ENCODE measurements at regions not wholly inside any gene's neighbourhood (a gene's known extent, or its start where the extent isn't known, plus 50 kb on each side); places are given as distances from the start of the nearest gene placed in this dataset.

- ChIA-PET CTCF (no interaction called here), POLR2A (no interaction called here)
- no peak for TF ChIP-seq CTBP1 (IDR thresholded peaks at IDR 0.05; ENCODE audit: borderline replicate concordance)
- no peak for TF ChIP-seq FOXM1 (IDR thresholded peaks at IDR 0.05; ENCODE audit: borderline replicate concordance)
- TF ChIP-seq ELF4 (IDR thresholded peaks at IDR 0.05), result no peak
- no peak for TF ChIP-seq L3MBTL2 (conservative IDR thresholded peaks at IDR 0.05)
- no peak for TF ChIP-seq FOXK2 (IDR thresholded peaks at IDR 0.05)
- TF ChIP-seq HDGF (IDR thresholded peaks at IDR 0.05; ENCODE audit: borderline replicate concordance), result no peak
- no peak for TF ChIP-seq NFRKB (IDR thresholded peaks at IDR 0.05)
- no peak for TF ChIP-seq SUZ12 (IDR thresholded peaks at IDR 0.05)
- TF ChIP-seq LEF1 (IDR thresholded peaks at IDR 0.05; ENCODE audit: borderline replicate concordance), result no peak
- no peak for TF ChIP-seq FOXA1 (IDR thresholded peaks at IDR 0.05)
- no peak for TF ChIP-seq PKNOX1 (IDR thresholded peaks at IDR 0.05)
- TF ChIP-seq ZNF384 (IDR thresholded peaks at IDR 0.05), result no peak
- TF ChIP-seq BHLHE40 (IDR thresholded peaks at IDR 0.05; ENCODE audit: borderline replicate concordance), result no peak
- no peak for TF ChIP-seq TARDBP (IDR thresholded peaks at IDR 0.05)
- no peak for TF ChIP-seq SP1 (IDR thresholded peaks at IDR 0.05)
- TF ChIP-seq ARNT (IDR thresholded peaks at IDR 0.05), result no peak
- DNase-seq (ENCODE audit: extremely low spot score), result no peak
Observed at GRCh38 chr5:122600924-122601323, 174.0 kb upstream of the SNX2 start.

- no peak for TF ChIP-seq TARDBP (IDR thresholded peaks at IDR 0.05)
- TF ChIP-seq BHLHE40 (IDR thresholded peaks at IDR 0.05; ENCODE audit: borderline replicate concordance), result no peak
- TF ChIP-seq ZNF384 (IDR thresholded peaks at IDR 0.05), result no peak
- TF ChIP-seq FOXK2 (IDR thresholded peaks at IDR 0.05), result no peak
- no peak for TF ChIP-seq NFRKB (IDR thresholded peaks at IDR 0.05)
- TF ChIP-seq HDGF (IDR thresholded peaks at IDR 0.05; ENCODE audit: borderline replicate concordance), result no peak
- no peak for TF ChIP-seq FOXM1 (IDR thresholded peaks at IDR 0.05; ENCODE audit: borderline replicate concordance)
- TF ChIP-seq SP1 (IDR thresholded peaks at IDR 0.05), result no peak
- TF ChIP-seq FOXA1 (IDR thresholded peaks at IDR 0.05), result no peak
- 0 out of 2 replicates have a peak, but pooled peaks have one; percentile 2 for TF ChIP-seq PKNOX1 (IDR thresholded peaks at IDR 0.05)
- no peak for TF ChIP-seq ELF4 (IDR thresholded peaks at IDR 0.05)
- TF ChIP-seq L3MBTL2 (conservative IDR thresholded peaks at IDR 0.05), result no peak
- peak; percentile 58; the same call in 1 of the 2 replicates for TF ChIP-seq CTBP1 (IDR thresholded peaks at IDR 0.05; ENCODE audit: borderline replicate concordance)
- no peak for TF ChIP-seq LEF1 (IDR thresholded peaks at IDR 0.05; ENCODE audit: borderline replicate concordance)
- TF ChIP-seq ARNT (IDR thresholded peaks at IDR 0.05), result no peak
- TF ChIP-seq SUZ12 (IDR thresholded peaks at IDR 0.05), result no peak
- POLR2A ChIA-PET, result no interaction called here
- DNase-seq (ENCODE audit: extremely low spot score), result peak; percentile 21
- CTCF ChIA-PET, result no interaction called here
Observed at GRCh38 chr5:122602700-122603099, 172.2 kb upstream of the SNX2 start.

GRCh38 chr5:122605236-122605635 is 169.6 kb upstream of the SNX2 start:
- no peak for DNase-seq (ENCODE audit: extremely low spot score)
- CTCF ChIA-PET, result no interaction called here
- POLR2A ChIA-PET, result no interaction called here
- TF ChIP-seq CTBP1 (IDR thresholded peaks at IDR 0.05; ENCODE audit: borderline replicate concordance), result no peak

- no peak for DNase-seq (ENCODE audit: extremely low spot score)
- CTCF ChIA-PET, result no interaction called here
- POLR2A ChIA-PET, result no interaction called here
- TF ChIP-seq FOXM1 (IDR thresholded peaks at IDR 0.05; ENCODE audit: borderline replicate concordance), result no peak
- TF ChIP-seq HDGF (IDR thresholded peaks at IDR 0.05; ENCODE audit: borderline replicate concordance), result no peak
- TF ChIP-seq ARNT (IDR thresholded peaks at IDR 0.05), result no peak
- no peak for TF ChIP-seq FOXK2 (IDR thresholded peaks at IDR 0.05)
- TF ChIP-seq BHLHE40 (IDR thresholded peaks at IDR 0.05; ENCODE audit: borderline replicate concordance), result no peak
- no peak for TF ChIP-seq CTBP1 (IDR thresholded peaks at IDR 0.05; ENCODE audit: borderline replicate concordance)
- TF ChIP-seq ELF4 (IDR thresholded peaks at IDR 0.05), result no peak
- no peak for TF ChIP-seq ZNF384 (IDR thresholded peaks at IDR 0.05)
- TF ChIP-seq FOXA1 (IDR thresholded peaks at IDR 0.05), result no peak
- no peak for TF ChIP-seq TARDBP (IDR thresholded peaks at IDR 0.05)
Observed at GRCh38 chr5:122607818-122608217, 167.1 kb upstream of the SNX2 start.

- POLR2A ChIA-PET, result no interaction called here
- no peak for DNase-seq (ENCODE audit: extremely low spot score)
- CTCF ChIA-PET, result no interaction called here
- TF ChIP-seq BHLHE40 (IDR thresholded peaks at IDR 0.05; ENCODE audit: borderline replicate concordance) (no peak), HDGF (IDR thresholded peaks at IDR 0.05; ENCODE audit: borderline replicate concordance) (no peak), FOXK2 (IDR thresholded peaks at IDR 0.05) (no peak), LEF1 (IDR thresholded peaks at IDR 0.05; ENCODE audit: borderline replicate concordance) (no peak), TARDBP (IDR thresholded peaks at IDR 0.05) (no peak), SUZ12 (IDR thresholded peaks at IDR 0.05) (no peak), ARNT (IDR thresholded peaks at IDR 0.05) (no peak), PKNOX1 (IDR thresholded peaks at IDR 0.05) (no peak), FOXM1 (IDR thresholded peaks at IDR 0.05; ENCODE audit: borderline replicate concordance) (no peak), SP1 (IDR thresholded peaks at IDR 0.05) (no peak), CTBP1 (IDR thresholded peaks at IDR 0.05; ENCODE audit: borderline replicate concordance) (no peak), FOXA1 (IDR thresholded peaks at IDR 0.05) (no peak), ZNF384 (IDR thresholded peaks at IDR 0.05) (no peak), ELF4 (IDR thresholded peaks at IDR 0.05) (no peak), NFRKB (IDR thresholded peaks at IDR 0.05) (no peak), L3MBTL2 (conservative IDR thresholded peaks at IDR 0.05) (no peak)
Observed at GRCh38 chr5:122608222-122608621, 166.7 kb upstream of the SNX2 start.

GRCh38 chr5:122611406-122611805 is 163.5 kb upstream of the SNX2 start:
- no peak for DNase-seq (ENCODE audit: extremely low spot score)
- CTCF ChIA-PET, result no interaction called here
- TF ChIP-seq FOXM1 (IDR thresholded peaks at IDR 0.05; ENCODE audit: borderline replicate concordance) (no peak), ELF4 (IDR thresholded peaks at IDR 0.05) (no peak)
- POLR2A ChIA-PET, result no interaction called here
